CD4-positive, alpha-beta memory T cell (primary cell): ENCODE measurements at regions not wholly inside any gene's neighbourhood (a gene's known extent, or its start where the extent isn't known, plus 50 kb on each side); places are given as distances from the start of the nearest gene placed in this dataset.
"Not testable (repeated sequence)": the region's sequence is repeated elsewhere in the genome, so short reads cannot be mapped to it uniquely, and the experiment has no call there.

Source experiments
- CTCF ChIA-PET: fragments of 350-600 bp; sonication (Branson Sonifier 250); formaldehyde crosslinking; loops from one replicate; lab custom pipeline; 2021; ENCODE audit warnings: inconsistent platforms; ENCODE audit not compliant: partially characterized antibody; lab: Charles Lee
- POLR2A ChIA-PET: fragments of 350-600 bp; sonication (Branson Sonifier 250); formaldehyde crosslinking; loops from one replicate; lab custom pipeline; 2021; ENCODE audit not compliant: partially characterized antibody; lab: Charles Lee
- DNase-seq, 5 donors: peaks; one replicate each; pipeline versions ENCODE4 v3.0.0 to v3.0.0-alpha.2; 2020 to 2022; ENCODE audit warnings: mixed read lengths in 1 of 5
- H3K27ac ChIP-seq: one replicate; pipeline ENCODE4 v1.7.0; 2013; ENCODE audit warnings: low read depth, low read length
- H3K27me3 ChIP-seq: 2 replicates; pipeline ENCODE4 v1.7.0; 2013; ENCODE audit warnings: mild to moderate bottlenecking, low read length, moderate library complexity; ENCODE audit not compliant: insufficient read depth
- H3K36me3 ChIP-seq: 2 replicates; pipeline ENCODE4 v1.7.0; 2013; ENCODE audit warnings: mild to moderate bottlenecking, low read length, moderate library complexity; ENCODE audit not compliant: insufficient read depth
- H3K4me1 ChIP-seq: 2 replicates; pipeline ENCODE4 v1.7.0; 2013; ENCODE audit warnings: mild to moderate bottlenecking, low read length, moderate library complexity; ENCODE audit not compliant: insufficient read depth
- H3K4me3 ChIP-seq, 2 donors: one replicate each; pipeline ENCODE4 v1.7.0; 2013; ENCODE audit warnings: low read length in 2 of 2, mild to moderate bottlenecking in 1 of 2
- H3K9me3 ChIP-seq, 2 donors: one replicate each; pipeline ENCODE4 v1.7.0; 2013; ENCODE audit warnings: low read length in 2 of 2, control low read depth in 1 of 2; ENCODE audit not compliant: control insufficient read depth in 1 of 2
- H3K27ac Mint-ChIP-seq, 7 donors: one replicate each; pipeline ENCODE4 v1.8.0; 2020 to 2021; ENCODE audit warnings: mixed read lengths in 7 of 7, mild to moderate bottlenecking in 6 of 7, inconsistent platforms in 3 of 7, moderate library complexity in 3 of 7
- H3K27me3 Mint-ChIP-seq, 2 donors: one replicate each; pipeline ENCODE4 v1.8.0; 2020 to 2021; ENCODE audit warnings: mixed read lengths in 2 of 2
- H3K36me3 Mint-ChIP-seq, 2 donors: one replicate each; pipeline ENCODE4 v1.8.0; 2020 to 2021; ENCODE audit warnings: mixed read lengths in 2 of 2, inconsistent platforms in 1 of 2, mild to moderate bottlenecking in 1 of 2
- H3K4me1 Mint-ChIP-seq, 4 donors: one replicate each; pipeline ENCODE4 v1.8.0; 2020 to 2021; ENCODE audit warnings: mixed read lengths in 4 of 4, mild to moderate bottlenecking in 1 of 4
- H3K4me3 Mint-ChIP-seq, 8 donors: one replicate each; pipeline ENCODE4 v1.8.0; 2020 to 2021; ENCODE audit warnings: mixed read lengths in 8 of 8, mild to moderate bottlenecking in 7 of 8, moderate library complexity in 6 of 8, inconsistent platforms in 3 of 8
- H3K9me3 Mint-ChIP-seq, 8 donors: one replicate each; pipeline ENCODE4 v1.8.0; 2020 to 2021; ENCODE audit warnings: mixed read lengths in 8 of 8, mild to moderate bottlenecking in 5 of 8, inconsistent platforms in 3 of 8, moderate library complexity in 1 of 8
- intact Hi-C: fragments of 100-400 bp; cut with micrococcal nuclease; formaldehyde crosslinking; loops from one replicate; pipeline ENCODE4 v1.15.1; 2023

DNA sequence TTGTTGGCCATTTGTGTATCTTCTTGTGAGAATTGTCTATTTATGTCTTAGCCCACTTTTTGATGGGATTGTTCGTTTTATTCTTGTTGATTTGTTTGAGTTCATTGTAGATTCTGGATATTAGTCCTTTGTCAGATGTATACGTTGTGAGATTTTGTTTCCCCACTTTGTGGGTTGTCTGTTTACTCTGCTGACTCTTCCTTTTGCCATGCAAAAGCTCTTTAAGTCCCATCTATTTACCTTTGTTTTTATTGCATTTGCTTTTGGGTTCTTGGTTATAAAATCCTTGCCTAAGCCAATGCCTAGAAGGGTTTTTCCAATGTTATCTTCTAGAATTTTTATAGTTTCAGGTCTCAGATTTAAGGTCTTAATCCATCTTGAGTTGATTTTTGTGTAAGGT lies 193.1 kb upstream of the STAC start:
- intact Hi-C loops, H3K4me1 ChIP-seq, H3K4me1 Mint-ChIP-seq, H3K27me3 Mint-ChIP-seq, H3K36me3 Mint-ChIP-seq, H3K27me3 ChIP-seq, CTCF ChIA-PET, H3K4me3 ChIP-seq, H3K27ac Mint-ChIP-seq, H3K9me3 ChIP-seq, H3K27ac ChIP-seq, H3K4me3 Mint-ChIP-seq, H3K36me3 ChIP-seq, H3K9me3 Mint-ChIP-seq, DNase-seq, POLR2A ChIA-PET: not testable (repeated sequence)

DNA sequence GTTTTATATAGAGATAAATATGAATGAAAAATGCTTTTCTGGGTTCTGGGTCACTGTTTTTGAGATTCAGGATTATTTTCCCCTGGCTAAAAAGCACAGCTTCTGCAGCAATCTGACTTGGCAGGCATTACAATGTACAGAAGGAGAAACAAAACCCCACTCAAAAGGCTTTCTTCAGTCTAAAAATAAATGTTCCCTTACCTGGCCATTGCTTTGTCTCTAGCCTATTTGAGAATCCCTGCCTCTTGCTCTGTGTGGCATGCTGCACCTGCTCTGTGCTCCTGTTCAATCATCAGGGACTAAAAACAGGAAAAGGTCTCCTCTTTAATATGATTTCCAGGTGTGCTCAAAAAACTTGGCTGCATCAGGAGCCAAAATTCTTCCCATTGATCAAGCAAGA lies 187.4 kb upstream of the STAC start:
- Mint-ChIP-seq H3K27ac (no peak overlapping the region), H3K4me1 (no peaks in the 10 kb centered on the region), H3K9me3 (peaks cover 0 to 5% (median 4%) of the 10 kb centered on the region in 8 donors), H3K27me3 (peaks cover 0 to 2% of the 10 kb centered on the region in 2 donors), H3K4me3 (no peak overlapping the region), H3K36me3 (no peaks in the 10 kb centered on the region)
- no peaks in the 10 kb centered on the region for H3K27me3 ChIP-seq
- H3K27ac ChIP-seq: no peak overlapping the region
- ChIA-PET CTCF (no interaction called here), POLR2A (no interaction called here)
- intact Hi-C loops: no loop called here
- no peak for DNase-seq
- no peak overlapping the region for H3K4me3 ChIP-seq
- no peaks in the 10 kb centered on the region for H3K4me1 ChIP-seq
- H3K36me3 ChIP-seq: no peaks in the 10 kb centered on the region
- H3K9me3 ChIP-seq: no peaks in the 10 kb centered on the region

- peaks cover 0 to 5% (median 4%) of the 10 kb centered on the region in 8 donors for H3K9me3 Mint-ChIP-seq
- Histone ChIP-seq H3K27me3 (no peaks in the 10 kb centered on the region), H3K4me3 (no peak overlapping the region), H3K27ac (no peak overlapping the region), H3K4me1 (no peaks in the 10 kb centered on the region), H3K9me3 (no peaks in the 10 kb centered on the region), H3K36me3 (no peaks in the 10 kb centered on the region)
- intact Hi-C loops: no loop called here
- CTCF ChIA-PET: no interaction called here
- no peak for DNase-seq
- H3K4me1 Mint-ChIP-seq: no peaks in the 10 kb centered on the region
- POLR2A ChIA-PET: no interaction called here
- peaks cover 0 to 2% of the 10 kb centered on the region in 2 donors for H3K27me3 Mint-ChIP-seq
- no peaks in the 10 kb centered on the region for H3K36me3 Mint-ChIP-seq
- H3K27ac Mint-ChIP-seq: no peak overlapping the region
- H3K4me3 Mint-ChIP-seq: no peak overlapping the region
These were observed 186.9 kb upstream of the STAC start for GRCh38 chr3:36193448-36193847.

DNA sequence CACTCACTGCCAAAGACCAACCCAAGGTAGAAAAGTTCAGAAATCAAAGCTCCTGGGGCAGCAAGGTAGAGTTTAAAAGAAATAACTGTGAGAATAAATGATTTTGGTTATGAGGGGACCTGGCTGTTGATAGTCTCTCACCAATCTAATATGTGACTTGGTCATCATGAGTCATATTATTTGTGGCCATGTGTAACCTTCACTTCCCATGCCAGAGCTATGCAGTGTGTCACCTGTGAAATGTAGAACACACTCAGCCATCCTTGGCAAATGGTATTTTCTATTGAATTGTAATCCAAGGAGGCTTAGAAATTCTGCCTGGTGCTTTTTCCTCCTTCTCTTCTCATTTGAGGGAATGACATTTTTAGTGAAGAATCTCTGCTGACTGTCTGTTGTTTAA lies 184.2 kb upstream of the STAC start:
- CTCF ChIA-PET: no interaction called here
- no peak overlapping the region for H3K27ac Mint-ChIP-seq

GRCh38 chr3:36197151-36197550 lies 183.2 kb upstream of the STAC start:
- no peaks in the 10 kb centered on the region for H3K36me3 ChIP-seq
- Mint-ChIP-seq H3K27ac (no peak overlapping the region), H3K36me3 (no peaks in the 10 kb centered on the region), H3K4me1 (no peaks in the 10 kb centered on the region), H3K9me3 (peaks cover 0 to 5% (median 0%) of the 10 kb centered on the region in 8 donors), H3K4me3 (no peak overlapping the region), H3K27me3 (peaks cover 0 to 2% of the 10 kb centered on the region in 2 donors)
- intact Hi-C loops: no loop called here
- no peak overlapping the region for H3K4me3 ChIP-seq
- H3K27me3 ChIP-seq: no peaks in the 10 kb centered on the region
- no peak for DNase-seq
- no peaks in the 10 kb centered on the region for H3K4me1 ChIP-seq
- ChIA-PET CTCF (no interaction called here), POLR2A (no interaction called here)
- H3K9me3 ChIP-seq: no peaks in the 10 kb centered on the region
- H3K27ac ChIP-seq: no peak overlapping the region

More for the DNA sequence above, 184.2 kb upstream of the STAC start:
- Histone ChIP-seq H3K4me1 (no peaks in the 10 kb centered on the region), H3K4me3 (no peak overlapping the region), H3K27ac (no peak overlapping the region), H3K9me3 (no peaks in the 10 kb centered on the region), H3K27me3 (no peaks in the 10 kb centered on the region), H3K36me3 (no peaks in the 10 kb centered on the region)
- Mint-ChIP-seq H3K4me3 (no peak overlapping the region), H3K36me3 (no peaks in the 10 kb centered on the region), H3K9me3 (peaks cover 0 to 5% (median 0%) of the 10 kb centered on the region in 8 donors), H3K27me3 (peaks cover 0 to 2% of the 10 kb centered on the region in 2 donors), H3K4me1 (no peaks in the 10 kb centered on the region)
- intact Hi-C loops: no loop called here
- DNase-seq: no peak
- POLR2A ChIA-PET: no interaction called here

DNA sequence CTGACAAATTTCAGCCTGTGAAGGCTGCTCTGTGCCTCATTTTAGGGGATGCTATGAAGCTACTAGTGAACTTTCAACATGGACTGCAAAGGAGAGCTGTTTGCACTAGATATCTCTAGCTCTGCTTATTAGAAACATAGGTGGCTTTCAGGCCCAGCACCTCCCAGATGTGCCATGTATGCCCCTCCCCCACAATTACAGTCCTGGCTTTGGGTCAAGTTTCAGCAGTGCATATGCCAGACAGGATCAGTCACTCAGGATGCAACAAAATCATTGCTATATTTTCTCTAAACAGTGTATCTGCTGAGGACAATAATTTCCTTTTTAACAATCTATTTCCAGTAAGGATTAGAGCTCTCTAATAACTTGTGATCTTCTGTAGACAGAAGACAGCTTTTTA lies 178.8 kb upstream of the STAC start:
- Mint-ChIP-seq H3K27ac (no peak overlapping the region), H3K4me1 (no peaks in the 10 kb centered on the region), H3K27me3 (peaks cover 0 to 2% of the 10 kb centered on the region in 2 donors), H3K36me3 (no peaks in the 10 kb centered on the region), H3K9me3 (peaks cover 0 to 2% (median 0%) of the 10 kb centered on the region in 8 donors), H3K4me3 (no peak overlapping the region)
- no peaks in the 10 kb centered on the region for H3K27me3 ChIP-seq
- H3K27ac ChIP-seq: no peak overlapping the region
- no peak overlapping the region for H3K4me3 ChIP-seq
- CTCF ChIA-PET: interaction anchor here (1.2 kb wide), 1 partner anchor 10 kb away, joined by 3 read pairs; no protein-coding TSS in a partner anchor
- no peak for DNase-seq
- H3K9me3 ChIP-seq: no peaks in the 10 kb centered on the region
- H3K4me1 ChIP-seq: no peaks in the 10 kb centered on the region
- POLR2A ChIA-PET: no interaction called here
- no peaks in the 10 kb centered on the region for H3K36me3 ChIP-seq
- intact Hi-C loops: no loop called here

GRCh38 chr3:36206956-36207580 lies 173.2 kb upstream of the STAC start:
- no peaks in the 10 kb centered on the region for H3K27me3 ChIP-seq
- Mint-ChIP-seq H3K27ac (no peak overlapping the region), H3K27me3 (peaks cover 0 to 2% of the 10 kb centered on the region in 2 donors), H3K9me3 (peaks cover 0 to 1% (median 0%) of the 10 kb centered on the region in 8 donors), H3K4me3 (no peak overlapping the region), H3K4me1 (no peaks in the 10 kb centered on the region), H3K36me3 (no peaks in the 10 kb centered on the region)
- no peak overlapping the region for H3K27ac ChIP-seq
- no peak for DNase-seq
- ChIA-PET POLR2A (no interaction called here), CTCF (no interaction called here)
- H3K36me3 ChIP-seq: no peaks in the 10 kb centered on the region
- H3K9me3 ChIP-seq: no peaks in the 10 kb centered on the region
- no peak overlapping the region for H3K4me3 ChIP-seq
- H3K4me1 ChIP-seq: no peaks in the 10 kb centered on the region
- intact Hi-C loops: no loop called here
